Rectal smooth muscle tissue (tissue), 1 donor: ENCODE measurements at regions not wholly inside any gene's neighbourhood (a gene's known extent, or its start where the extent isn't known, plus 50 kb on each side); places are given as distances from the start of the nearest gene placed in this dataset.

ENCODE experiments used
- H3K27ac ChIP-seq: one replicate; pipeline ENCODE4 v1.7.0; 2013; ENCODE audit warnings: low read depth, low read length, inconsistent platforms
- H3K27me3 ChIP-seq: one replicate; pipeline ENCODE4 v1.7.0; 2013; ENCODE audit warnings: low read length; ENCODE audit not compliant: control insufficient read depth, insufficient read depth
- H3K36me3 ChIP-seq: one replicate; pipeline ENCODE4 v1.7.0; 2013; ENCODE audit warnings: low read length; ENCODE audit not compliant: control insufficient read depth, insufficient read depth
- H3K4me1 ChIP-seq: one replicate; pipeline ENCODE4 v1.7.0; 2013; ENCODE audit warnings: low read length; ENCODE audit not compliant: control insufficient read depth, insufficient read depth
- H3K4me3 ChIP-seq: one replicate; pipeline ENCODE4 v1.7.0; 2013; ENCODE audit warnings: low read length
- H3K9ac ChIP-seq: one replicate; pipeline ENCODE4 v1.7.0; 2013; ENCODE audit warnings: low read length

- Histone ChIP-seq H3K4me3 (no peak overlapping the region), H3K9ac (no peak overlapping the region), H3K27ac (no peak overlapping the region), H3K36me3 (no peaks in the 10 kb centered on the region), H3K27me3 (no peaks in the 10 kb centered on the region), H3K4me1 (no peaks in the 10 kb centered on the region)
These were observed 237.5 kb upstream of the CHAC2 start for GRCh38 chr2:53530126-53530525.

- no peaks in the 10 kb centered on the region for H3K27me3 ChIP-seq
- H3K4me3 ChIP-seq = no peak overlapping the region
- H3K36me3 ChIP-seq = no peaks in the 10 kb centered on the region
- H3K27ac ChIP-seq = no peak overlapping the region
- no peaks in the 10 kb centered on the region for H3K4me1 ChIP-seq
- no peak overlapping the region for H3K9ac ChIP-seq
These were observed 240.5 kb upstream of the CHAC2 start for GRCh38 chr2:53527056-53527455.

- Histone ChIP-seq H3K36me3 (no peaks in the 10 kb centered on the region), H3K9ac (no peak overlapping the region), H3K4me3 (no peak overlapping the region), H3K4me1 (no peaks in the 10 kb centered on the region), H3K27me3 (no peaks in the 10 kb centered on the region), H3K27ac (no peak overlapping the region)
These were observed 247.4 kb upstream of the CHAC2 start for GRCh38 chr2:53519918-53520841.

- no peaks in the 10 kb centered on the region for H3K36me3 ChIP-seq
- H3K9ac ChIP-seq = no peak overlapping the region
- no peak overlapping the region for H3K27ac ChIP-seq
- H3K4me3 ChIP-seq = no peak overlapping the region
- no peaks in the 10 kb centered on the region for H3K4me1 ChIP-seq
- H3K27me3 ChIP-seq = no peaks in the 10 kb centered on the region
These were observed 250.2 kb upstream of the CHAC2 start for GRCh38 chr2:53517406-53517805.

- H3K27me3 ChIP-seq = no peaks in the 10 kb centered on the region
- H3K4me3 ChIP-seq = no peak overlapping the region
- H3K9ac ChIP-seq = no peak overlapping the region
These were observed 251.0 kb upstream of the CHAC2 start for GRCh38 chr2:53516650-53517049.

GRCh38 chr2:53515435-53516332 is 251.9 kb upstream of the CHAC2 start:
- no peaks in the 10 kb centered on the region for H3K4me1 ChIP-seq
- H3K4me3 ChIP-seq = no peak overlapping the region
- no peak overlapping the region for H3K27ac ChIP-seq
- no peaks in the 10 kb centered on the region for H3K36me3 ChIP-seq
- no peaks in the 10 kb centered on the region for H3K27me3 ChIP-seq
- H3K9ac ChIP-seq = no peak overlapping the region

More at GRCh38 chr2:53516650-53517049, 251.0 kb upstream of the CHAC2 start:
- Histone ChIP-seq H3K36me3 (no peaks in the 10 kb centered on the region), H3K4me1 (no peaks in the 10 kb centered on the region), H3K27ac (no peak overlapping the region)

- H3K4me3 ChIP-seq = no peak overlapping the region
- H3K27ac ChIP-seq = no peak overlapping the region
- no peaks in the 10 kb centered on the region for H3K36me3 ChIP-seq
- no peaks in the 10 kb centered on the region for H3K4me1 ChIP-seq
- no peaks in the 10 kb centered on the region for H3K27me3 ChIP-seq
- H3K9ac ChIP-seq = no peak overlapping the region
These were observed 254.4 kb upstream of the CHAC2 start for GRCh38 chr2:53513167-53513666.

GRCh38 chr2:53512071-53512826 is 255.4 kb upstream of the CHAC2 start:
- no peak overlapping the region for H3K9ac ChIP-seq
- no peaks in the 10 kb centered on the region for H3K27me3 ChIP-seq
- H3K4me1 ChIP-seq = no peaks in the 10 kb centered on the region
- H3K36me3 ChIP-seq = no peaks in the 10 kb centered on the region
- no peak overlapping the region for H3K27ac ChIP-seq
- no peak overlapping the region for H3K4me3 ChIP-seq

- no peak overlapping the region for H3K9ac ChIP-seq
- no peak overlapping the region for H3K27ac ChIP-seq
- no peaks in the 10 kb centered on the region for H3K4me1 ChIP-seq
- H3K27me3 ChIP-seq = no peaks in the 10 kb centered on the region
- H3K36me3 ChIP-seq = no peaks in the 10 kb centered on the region
- no peak overlapping the region for H3K4me3 ChIP-seq
These were observed 256.1 kb upstream of the CHAC2 start for GRCh38 chr2:53511549-53511948.

- H3K27me3 ChIP-seq = no peaks in the 10 kb centered on the region
- no peak overlapping the region for H3K4me3 ChIP-seq
- H3K36me3 ChIP-seq = no peaks in the 10 kb centered on the region
- no peak overlapping the region for H3K9ac ChIP-seq
- H3K4me1 ChIP-seq = no peaks in the 10 kb centered on the region
- no peak overlapping the region for H3K27ac ChIP-seq
These were observed 257.2 kb upstream of the CHAC2 start for GRCh38 chr2:53510401-53510800.

GRCh38 chr2:53509831-53510388 is 257.7 kb upstream of the CHAC2 start:
- H3K27ac ChIP-seq = no peak overlapping the region
- no peaks in the 10 kb centered on the region for H3K4me1 ChIP-seq
- no peak overlapping the region for H3K4me3 ChIP-seq
- no peaks in the 10 kb centered on the region for H3K36me3 ChIP-seq
- no peak overlapping the region for H3K9ac ChIP-seq
- no peaks in the 10 kb centered on the region for H3K27me3 ChIP-seq
